GM21786 (cell line): ENCODE measurements at regions not wholly inside any gene's neighbourhood (a gene's known extent, or its start where the extent isn't known, plus 50 kb on each side); places are given as distances from the start of the nearest gene placed in this dataset.

ENCODE experiments used
- ATAC-seq: cut with Tn5 transposase; IDR thresholded peaks from one replicate; pipeline ENCODE4 v1.9.1; 2021; ENCODE audit not compliant: unreplicated experiment

DNA sequence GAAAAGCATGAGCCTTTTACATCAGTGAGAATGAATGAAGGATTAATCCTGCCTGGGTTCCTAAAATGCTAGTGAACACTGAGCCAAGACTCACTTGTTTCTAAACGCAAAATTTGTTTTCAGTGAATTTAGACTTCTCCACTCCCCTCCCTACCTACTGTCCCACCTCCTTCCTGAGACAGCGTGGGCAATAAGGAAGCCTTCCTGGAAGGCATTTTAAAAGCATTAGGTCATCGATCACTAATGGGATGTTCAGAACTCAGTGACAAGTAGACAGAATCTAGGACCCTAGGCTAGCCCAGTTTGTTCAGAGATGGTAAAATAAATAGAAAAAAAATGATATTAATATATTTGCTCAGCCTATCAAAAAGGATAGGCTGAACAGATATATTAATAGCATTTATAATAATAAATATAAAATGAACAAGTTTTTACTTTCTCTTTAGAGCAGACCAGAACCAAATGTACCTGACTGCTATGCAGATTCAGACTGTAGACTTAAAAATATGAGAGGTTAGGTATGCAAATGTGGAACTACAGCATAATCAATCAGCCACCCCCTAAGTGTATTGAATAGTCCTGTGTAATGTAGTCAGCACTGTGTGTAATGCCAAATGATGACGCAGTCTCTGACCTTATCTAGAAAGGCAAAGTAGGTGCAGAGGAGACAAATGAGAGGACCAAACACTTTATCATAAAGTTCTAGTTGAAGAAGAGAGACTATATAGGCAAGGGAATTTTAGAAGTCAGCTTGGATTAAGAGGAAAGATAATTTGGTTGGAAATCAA is 331.1 kb downstream of the GPAT3 start:
- no peak for ATAC-seq

DNA sequence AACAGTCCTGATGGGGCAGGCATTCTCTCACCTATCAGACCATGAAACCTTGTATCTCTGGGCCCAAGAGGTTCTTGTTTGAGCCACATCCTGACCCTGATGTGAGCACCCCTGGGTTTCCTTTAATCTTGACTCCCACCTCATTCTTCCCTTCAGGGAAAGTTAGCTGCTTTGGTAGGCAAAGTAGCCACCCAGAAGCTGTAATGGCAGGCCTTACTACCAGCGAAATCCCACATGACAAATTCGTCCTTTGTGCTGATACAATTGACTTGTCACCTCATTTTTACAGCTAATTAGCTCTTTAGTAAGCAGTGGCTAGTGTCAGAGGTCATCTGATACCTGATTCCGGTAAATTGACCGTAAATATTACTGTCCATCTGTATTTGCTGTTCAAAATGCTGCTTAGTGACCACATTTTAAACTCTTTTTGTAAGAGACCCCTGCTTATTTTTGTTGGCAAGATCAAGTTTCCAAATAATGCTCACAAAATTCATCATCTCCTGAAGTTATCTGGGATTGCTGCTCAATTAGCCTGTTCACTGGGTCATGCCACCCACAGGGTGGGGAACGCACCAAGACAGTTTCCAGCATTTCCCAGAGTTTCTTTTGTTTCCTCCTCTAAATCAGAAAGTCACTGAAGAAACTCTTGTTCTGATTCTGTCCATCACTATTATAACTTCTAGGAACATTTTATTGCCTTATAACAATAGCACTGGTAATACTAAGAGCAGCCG is 329.7 kb downstream of the GPAT3 start:
- ATAC-seq, result no peak

GRCh38 chr4:83864097-83864817 is 328.3 kb downstream of the GPAT3 start:
- ATAC-seq, result no peak

DNA sequence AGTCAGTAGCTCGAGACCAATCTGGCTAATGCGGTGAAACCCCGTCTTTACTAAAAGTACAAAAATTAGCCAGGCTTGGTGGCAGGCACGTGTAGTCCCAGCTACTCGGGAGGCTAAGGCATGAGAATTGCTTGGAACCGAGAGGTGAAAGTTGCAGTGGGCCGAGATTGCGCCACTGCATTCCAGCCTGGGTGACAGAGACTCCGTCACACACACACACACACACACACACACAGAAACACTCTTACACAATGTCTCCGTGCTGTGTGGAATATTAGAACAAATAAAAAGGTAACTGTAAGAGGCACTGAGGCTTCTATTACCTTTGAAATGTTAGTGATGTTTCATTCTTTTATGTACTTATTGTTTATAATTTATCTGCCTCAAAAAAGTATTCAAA is 326.6 kb downstream of the GPAT3 start:
- no peak for ATAC-seq

GRCh38 chr4:83860200-83860599 is 324.3 kb downstream of the GPAT3 start:
- ATAC-seq, result no peak

GRCh38 chr4:83858131-83858530 is 322.2 kb downstream of the GPAT3 start:
- ATAC-seq, result no peak

DNA sequence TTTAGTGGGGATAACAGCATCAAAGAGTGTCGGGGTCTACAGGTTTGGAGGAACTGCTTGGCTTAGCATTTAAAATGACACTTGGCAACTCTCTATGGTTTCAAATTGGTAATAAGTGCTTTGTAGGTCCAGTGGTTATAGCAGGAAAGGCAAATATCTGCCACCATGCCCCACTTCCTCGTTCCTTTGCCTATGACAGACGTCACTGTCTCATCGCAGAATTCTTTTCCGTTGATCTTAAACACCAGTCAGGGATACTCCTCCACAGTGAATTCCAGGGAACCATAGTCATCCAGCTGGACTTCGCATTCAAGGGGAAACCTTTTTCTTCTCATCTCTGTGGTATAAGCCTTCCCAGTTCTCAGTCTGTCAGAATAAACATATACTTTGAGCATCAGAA is 319.1 kb downstream of the GPAT3 start:
- no peak for ATAC-seq

DNA sequence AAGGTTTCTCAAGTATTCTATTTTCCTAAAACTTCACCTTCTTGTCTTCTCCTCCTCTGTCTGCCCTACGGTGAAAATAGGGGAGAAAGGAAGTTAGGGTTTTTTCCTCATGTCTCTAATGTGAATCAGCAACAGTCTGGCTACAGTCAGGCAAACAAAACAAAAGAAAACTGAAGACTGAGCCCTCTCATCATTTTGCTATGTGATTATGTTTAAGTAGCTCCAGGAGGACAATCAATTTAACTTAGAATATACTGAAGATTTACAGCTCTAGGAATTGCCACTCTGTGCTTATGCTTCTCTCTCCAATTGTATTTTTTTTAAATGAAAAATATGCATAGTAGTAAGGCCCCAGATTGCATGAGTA is 316.2 kb downstream of the GPAT3 start:
- no peak for ATAC-seq

GRCh38 chr4:83851261-83852084 is 315.6 kb downstream of the GPAT3 start:
- no peak for ATAC-seq

GRCh38 chr4:83850435-83850834 is 314.5 kb downstream of the GPAT3 start:
- no peak for ATAC-seq

DNA sequence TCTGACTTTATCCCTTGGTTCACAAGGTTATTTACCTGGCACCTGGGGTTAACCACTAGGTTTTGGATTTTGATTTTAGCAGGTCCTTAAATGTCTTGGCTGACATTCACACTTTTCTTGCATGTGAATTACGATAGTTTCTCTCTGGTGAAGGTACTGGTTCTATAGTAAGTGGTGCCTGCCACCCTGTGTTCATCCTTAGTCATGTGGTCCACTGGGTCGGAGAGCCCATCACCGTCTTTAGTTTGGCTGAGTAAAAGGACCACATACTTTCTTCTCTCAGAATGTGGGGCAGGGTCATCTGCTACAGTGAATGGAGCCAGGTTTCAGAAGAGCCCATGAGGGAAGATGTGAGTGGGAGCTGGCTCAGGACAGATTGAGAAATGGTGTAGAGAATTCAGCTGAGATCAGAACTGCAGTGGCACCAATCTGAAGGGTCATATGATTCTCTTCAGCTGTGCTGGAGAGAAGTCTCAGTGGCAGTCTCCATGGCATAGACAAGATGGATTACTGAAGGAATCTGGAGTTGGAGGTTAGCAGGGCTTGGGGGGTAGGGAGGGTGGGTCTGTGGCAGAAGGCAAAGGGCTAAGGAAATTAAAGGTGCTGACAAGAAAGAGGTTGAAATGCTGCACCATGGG is 310.4 kb downstream of the GPAT3 start:
- no peak for ATAC-seq

DNA sequence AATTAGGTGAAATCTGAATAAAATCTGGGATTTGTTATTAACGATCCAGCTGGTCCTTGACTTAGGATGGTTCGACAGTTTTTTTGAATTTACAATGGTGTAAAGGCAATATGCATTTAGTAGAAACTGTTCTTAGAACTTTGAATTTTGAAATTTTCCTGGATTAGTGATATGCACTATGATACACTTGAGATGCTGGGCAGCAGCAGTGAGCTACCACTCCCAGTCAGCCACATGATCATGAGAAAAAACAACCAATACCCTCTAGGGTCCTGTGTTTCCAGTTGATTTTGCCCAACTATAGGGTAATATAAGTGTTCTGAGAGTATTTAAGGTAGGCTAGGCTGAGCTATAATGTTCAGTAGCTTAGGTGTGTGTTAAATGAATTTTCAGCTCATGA is 303.7 kb downstream of the GPAT3 start:
- no peak for ATAC-seq

DNA sequence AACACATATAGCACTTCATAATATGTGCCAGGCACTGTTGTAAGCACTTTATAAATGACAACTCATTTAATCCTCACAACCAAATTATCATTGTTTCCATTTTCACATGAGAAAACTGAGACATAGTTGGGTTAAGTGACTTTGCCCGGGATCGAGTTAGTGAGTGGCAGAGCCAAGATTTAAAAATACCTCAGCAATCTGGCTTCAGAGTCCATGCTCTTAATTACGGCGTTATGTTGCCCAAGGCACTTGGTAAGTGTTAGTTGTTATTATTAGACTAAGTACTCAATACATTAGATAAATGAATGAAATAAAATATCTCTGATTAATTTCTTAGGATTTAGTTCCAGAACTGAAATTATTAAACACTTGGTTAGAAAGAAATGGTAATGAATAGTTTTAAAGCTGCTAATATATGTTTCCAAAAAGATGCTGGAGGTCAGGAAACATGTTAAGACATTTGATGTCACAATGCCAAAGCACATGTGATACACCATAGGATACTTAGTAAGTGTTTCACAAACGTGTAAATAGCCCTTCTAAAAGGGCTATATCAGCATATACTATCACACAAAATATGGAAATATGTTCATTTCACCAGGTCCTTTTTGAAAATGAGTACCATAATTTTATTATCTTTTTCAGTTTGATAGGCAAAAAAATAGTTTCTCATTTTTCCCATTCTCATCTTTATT is 301.9 kb downstream of the GPAT3 start:
- ATAC-seq, result no peak

- no peak for ATAC-seq
Observed at GRCh38 chr4:83833920-83834319, 298.0 kb downstream of the GPAT3 start.

DNA sequence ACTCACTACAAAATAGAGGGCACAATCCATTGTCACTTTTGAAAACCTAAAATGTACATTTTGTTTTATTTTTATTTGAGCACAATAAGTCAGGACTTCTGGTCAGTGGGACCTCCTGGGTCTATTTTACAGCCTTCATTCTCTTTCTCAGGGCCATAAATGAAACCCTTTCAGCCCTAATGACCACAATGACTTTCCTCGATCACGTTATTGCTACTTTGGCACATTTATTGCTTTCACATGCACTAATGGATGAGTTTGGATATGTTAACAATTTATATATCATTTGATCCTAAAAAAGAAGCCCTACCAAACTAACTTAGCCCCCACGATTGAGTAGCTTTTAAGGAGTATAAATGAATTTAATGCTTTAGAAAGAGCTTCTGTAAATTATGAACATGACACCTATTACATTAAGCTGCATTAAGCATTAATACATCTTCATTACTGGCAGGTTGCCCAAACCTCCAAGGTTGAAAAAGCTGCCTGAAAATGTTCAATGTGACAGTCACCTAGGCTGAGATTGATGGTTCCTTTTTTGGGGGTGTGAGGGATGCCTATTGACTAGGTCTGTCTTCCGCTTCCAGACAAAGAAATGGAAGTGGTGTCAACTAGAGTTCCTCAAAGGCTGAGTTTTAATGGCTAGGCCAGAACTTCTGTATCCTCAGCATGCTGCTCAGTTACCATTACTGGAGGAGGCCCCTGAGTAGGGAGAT is 296.4 kb downstream of the GPAT3 start:
- ATAC-seq, result no peak

- no peak for ATAC-seq
Observed at GRCh38 chr4:83831588-83831987, 295.7 kb downstream of the GPAT3 start.

GRCh38 chr4:83830138-83830888 is 294.4 kb downstream of the GPAT3 start:
- ATAC-seq, result no peak

DNA sequence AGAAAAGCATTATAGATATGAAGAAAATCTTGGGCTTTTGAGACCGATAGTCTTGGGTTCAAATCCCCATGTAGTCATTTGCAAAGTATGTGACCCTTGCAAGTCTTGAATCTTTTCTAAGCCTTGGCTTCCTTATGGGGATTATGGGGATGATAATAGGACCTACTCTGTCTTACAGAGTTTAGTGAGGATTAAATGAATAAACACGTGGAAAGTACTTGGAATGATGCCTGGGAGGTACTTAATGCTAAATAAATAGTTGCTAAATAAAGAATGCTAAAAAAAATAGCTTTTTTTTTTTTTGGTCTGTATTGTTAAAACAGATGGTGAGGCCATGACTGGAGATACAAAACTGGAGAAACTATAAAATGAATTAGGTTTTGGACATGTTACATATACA is 292.7 kb downstream of the GPAT3 start:
- no peak for ATAC-seq

GRCh38 chr4:83821493-83821892 is 285.6 kb downstream of the GPAT3 start:
- ATAC-seq, result no peak
